Type B pancreatic cell (in vitro differentiated cells): ENCODE measurements at regions not wholly inside any gene's neighbourhood (a gene's known extent, or its start where the extent isn't known, plus 50 kb on each side); places are given as distances from the start of the nearest gene placed in this dataset.

ENCODE experiments used
- DNase-seq: peaks from one replicate; pipeline ENCODE4 v3.0.0; 2021; ENCODE audit warnings: mixed read lengths; ENCODE audit not compliant: unreplicated experiment; ENCODE audit errors: extremely low spot score
- H3K27ac Mint-ChIP-seq: 2 replicates; pipeline ENCODE4 v1.8.0; 2021; ENCODE audit warnings: mild to moderate bottlenecking, mixed read lengths
- H3K27me3 Mint-ChIP-seq: 2 replicates; pipeline ENCODE4 v1.8.0; 2021; ENCODE audit warnings: mixed read lengths
- H3K36me3 Mint-ChIP-seq: 2 replicates; pipeline ENCODE4 v1.8.0; 2021; ENCODE audit warnings: mixed read lengths
- H3K4me1 Mint-ChIP-seq: one replicate; pipeline ENCODE4 v1.8.0; 2021; ENCODE audit warnings: mixed read lengths; ENCODE audit not compliant: unreplicated experiment
- H3K4me3 Mint-ChIP-seq: 2 replicates; pipeline ENCODE4 v1.8.0; 2021; ENCODE audit warnings: mild to moderate bottlenecking, mixed read lengths
- H3K9me3 Mint-ChIP-seq: 2 replicates; pipeline ENCODE4 v1.8.0; 2021; ENCODE audit warnings: mixed read lengths
- TF ChIP-seq, protein P1 (sequence below): fragments of 200-600 bp; sonication (generic); conservative IDR thresholded peaks from 2 replicates; pipeline ENCODE4 v1.5.0; 2021; ENCODE audit warnings: antibody characterized with exemption, mild to moderate bottlenecking

DNA sequence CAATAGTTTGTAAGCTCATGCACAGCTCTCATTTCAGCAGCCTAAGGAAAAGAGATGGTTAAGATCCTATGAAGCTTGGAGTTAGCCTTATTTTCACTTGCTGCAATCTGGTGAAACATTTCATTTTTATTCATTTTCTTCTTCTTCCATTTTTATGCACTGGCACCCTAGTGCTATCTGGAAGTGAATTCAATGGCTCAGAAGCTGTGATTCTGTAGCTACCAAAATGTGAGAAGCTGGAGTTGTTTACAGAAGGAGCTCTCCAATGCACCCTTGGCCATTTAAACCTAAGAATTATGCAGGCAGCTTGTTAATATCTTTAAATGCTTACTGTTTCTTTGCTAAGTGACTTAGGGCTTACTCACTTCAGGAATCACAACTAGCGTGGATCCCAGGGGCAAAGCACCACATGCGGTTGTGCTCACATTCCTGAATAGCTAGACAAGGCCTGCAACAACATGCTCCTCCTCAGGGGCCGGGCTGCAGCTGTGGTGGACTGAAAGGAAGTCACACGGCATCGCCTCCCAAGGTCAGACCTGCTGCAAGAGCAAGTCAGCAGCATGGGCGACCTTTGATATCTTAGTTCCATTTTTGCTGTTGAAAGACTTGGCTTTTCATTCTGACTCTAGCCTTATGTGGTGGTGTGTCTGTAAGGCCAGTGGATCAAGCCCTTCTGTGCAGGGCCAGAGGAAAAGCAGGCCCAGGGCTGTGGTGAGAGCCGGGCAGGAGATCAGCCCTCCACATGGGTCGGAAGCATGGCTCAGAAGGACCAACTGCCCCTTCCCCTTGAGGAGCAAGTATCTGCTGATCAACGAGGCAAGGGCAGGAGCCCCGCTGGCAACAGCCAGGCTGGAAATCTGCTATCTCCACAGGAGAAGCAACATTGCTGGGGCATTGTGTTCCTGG, 91.9 kb upstream of the MBL2 start:
- no peak overlapping the region for H3K27ac Mint-ChIP-seq

DNA sequence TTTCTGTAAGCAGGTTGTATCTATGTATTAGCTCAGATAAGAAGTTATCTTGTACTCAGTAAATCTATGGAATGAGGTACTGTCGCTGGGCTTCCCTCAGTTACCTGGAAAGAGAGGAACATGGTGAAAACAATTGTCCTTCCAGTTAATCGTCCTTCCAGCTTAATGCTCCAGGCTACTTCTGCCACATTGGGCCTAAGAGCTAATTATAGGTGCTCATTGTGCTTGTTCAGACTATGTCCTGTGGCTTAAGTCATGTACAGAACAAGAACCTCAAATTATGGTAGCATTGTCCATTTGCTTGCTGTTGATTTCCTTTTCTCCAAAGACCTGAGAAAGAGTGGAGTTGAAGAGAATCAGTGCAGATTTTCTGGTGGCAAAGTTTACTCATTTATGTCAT, 86.1 kb upstream of the MBL2 start:
- no peak overlapping the region for H3K4me3 Mint-ChIP-seq
- H3K27me3 Mint-ChIP-seq: no peaks in the 10 kb centered on the region
- TF ChIP-seq, protein P1, sequence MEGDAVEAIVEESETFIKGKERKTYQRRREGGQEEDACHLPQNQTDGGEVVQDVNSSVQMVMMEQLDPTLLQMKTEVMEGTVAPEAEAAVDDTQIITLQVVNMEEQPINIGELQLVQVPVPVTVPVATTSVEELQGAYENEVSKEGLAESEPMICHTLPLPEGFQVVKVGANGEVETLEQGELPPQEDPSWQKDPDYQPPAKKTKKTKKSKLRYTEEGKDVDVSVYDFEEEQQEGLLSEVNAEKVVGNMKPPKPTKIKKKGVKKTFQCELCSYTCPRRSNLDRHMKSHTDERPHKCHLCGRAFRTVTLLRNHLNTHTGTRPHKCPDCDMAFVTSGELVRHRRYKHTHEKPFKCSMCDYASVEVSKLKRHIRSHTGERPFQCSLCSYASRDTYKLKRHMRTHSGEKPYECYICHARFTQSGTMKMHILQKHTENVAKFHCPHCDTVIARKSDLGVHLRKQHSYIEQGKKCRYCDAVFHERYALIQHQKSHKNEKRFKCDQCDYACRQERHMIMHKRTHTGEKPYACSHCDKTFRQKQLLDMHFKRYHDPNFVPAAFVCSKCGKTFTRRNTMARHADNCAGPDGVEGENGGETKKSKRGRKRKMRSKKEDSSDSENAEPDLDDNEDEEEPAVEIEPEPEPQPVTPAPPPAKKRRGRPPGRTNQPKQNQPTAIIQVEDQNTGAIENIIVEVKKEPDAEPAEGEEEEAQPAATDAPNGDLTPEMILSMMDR: no peak
- H3K36me3 Mint-ChIP-seq: no peaks in the 10 kb centered on the region
- H3K9me3 Mint-ChIP-seq: no peaks in the 10 kb centered on the region
- DNase-seq: no peak
- H3K27ac Mint-ChIP-seq: no peak overlapping the region
- no peaks in the 10 kb centered on the region for H3K4me1 Mint-ChIP-seq

More for the DNA sequence above, 91.9 kb upstream of the MBL2 start:
- Mint-ChIP-seq H3K4me3 (no peak overlapping the region), H3K27me3 (no peaks in the 10 kb centered on the region), H3K9me3 (peaks cover 5% of the 10 kb centered on the region), H3K36me3 (no peaks in the 10 kb centered on the region), H3K4me1 (no peaks in the 10 kb centered on the region)
- no peak for DNase-seq
- TF ChIP-seq, protein P1: no peak

DNA sequence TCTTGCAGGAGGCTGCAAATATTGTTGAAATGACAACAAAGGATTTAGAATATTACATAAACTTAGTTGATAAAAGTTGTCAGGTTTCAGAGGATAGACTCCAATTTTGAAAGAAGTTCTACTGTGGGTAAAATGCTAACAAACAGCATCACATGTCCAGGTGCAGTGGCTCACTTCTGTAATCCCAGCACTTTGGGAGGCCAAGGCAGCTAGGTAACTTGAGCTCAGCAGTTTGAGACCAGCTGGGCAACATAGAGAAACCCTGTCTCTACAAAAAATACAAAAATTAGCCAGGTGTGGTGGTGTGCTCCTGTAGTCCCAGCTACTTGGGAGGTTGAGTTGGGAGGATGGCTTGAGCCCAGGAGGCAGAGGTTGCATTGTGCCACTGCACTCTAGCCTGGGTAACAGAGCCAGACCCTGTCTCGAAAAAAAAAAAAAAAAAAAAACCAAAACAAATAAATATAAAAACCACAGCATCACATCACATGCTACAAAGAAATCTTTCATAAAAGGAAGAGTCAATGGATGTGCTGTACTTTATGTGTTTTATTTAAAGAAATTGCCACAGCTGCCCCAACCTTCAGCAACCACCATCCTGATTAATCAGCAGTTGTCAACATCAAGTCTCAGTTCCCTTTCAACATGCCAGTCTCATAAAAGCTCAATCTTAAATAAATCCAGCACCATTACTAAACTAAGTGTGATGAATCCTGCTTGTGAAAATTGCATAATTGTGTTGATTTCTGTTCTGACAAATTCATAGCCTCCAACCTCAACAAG, 83.2 kb upstream of the MBL2 start:
- no peak overlapping the region for H3K4me3 Mint-ChIP-seq
- H3K36me3 Mint-ChIP-seq: no peaks in the 10 kb centered on the region
- H3K9me3 Mint-ChIP-seq: no peaks in the 10 kb centered on the region
- TF ChIP-seq, protein P1: no peak
- no peaks in the 10 kb centered on the region for H3K27me3 Mint-ChIP-seq
- H3K27ac Mint-ChIP-seq: no peak overlapping the region
- H3K4me1 Mint-ChIP-seq: no peaks in the 10 kb centered on the region
- no peak for DNase-seq

DNA sequence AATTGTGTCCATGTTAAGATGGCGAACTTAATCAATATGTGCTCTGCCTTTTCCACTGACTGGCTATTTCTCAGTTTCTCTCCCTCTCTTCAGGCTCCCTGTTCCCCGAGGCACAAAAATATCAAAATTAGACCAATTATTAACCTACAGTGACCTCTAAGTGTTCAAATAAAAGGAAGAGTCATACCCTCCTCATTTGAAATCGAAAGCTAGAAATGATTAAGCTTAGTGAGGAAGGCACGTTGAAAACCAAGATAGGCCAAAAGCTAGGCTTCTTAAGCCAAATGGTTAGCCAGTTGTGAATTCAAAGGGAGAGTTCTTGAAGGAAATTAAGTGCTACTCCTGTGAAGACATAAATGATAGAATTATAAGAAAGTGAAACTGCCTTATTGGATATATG, 81.1 kb upstream of the MBL2 start:
- Mint-ChIP-seq H3K4me1 (no peaks in the 10 kb centered on the region), H3K27me3 (no peaks in the 10 kb centered on the region), H3K36me3 (no peaks in the 10 kb centered on the region), H3K4me3 (no peak overlapping the region), H3K9me3 (no peaks in the 10 kb centered on the region), H3K27ac (no peak overlapping the region)
- TF ChIP-seq, protein P1: no peak
- DNase-seq: no peak

DNA sequence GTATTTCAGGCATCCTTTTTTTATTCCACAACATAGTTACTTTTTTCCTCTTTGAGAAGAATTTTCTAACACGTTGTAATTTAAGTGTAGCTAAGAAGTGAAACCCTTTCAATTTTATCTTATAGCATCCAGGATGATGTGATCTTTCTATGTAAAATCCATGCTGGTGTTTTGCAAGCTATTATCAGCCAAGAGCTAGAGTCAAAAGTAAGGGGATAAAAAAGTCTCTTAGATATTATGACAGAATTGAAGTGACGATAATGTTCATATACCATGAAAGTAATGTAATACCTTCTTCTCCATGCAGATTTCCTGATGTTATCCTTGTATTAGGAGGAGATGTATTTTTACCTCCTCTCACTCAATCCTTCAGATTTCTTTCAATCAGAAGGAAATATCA, 64.2 kb upstream of the MBL2 start:
- no peaks in the 10 kb centered on the region for H3K36me3 Mint-ChIP-seq
- TF ChIP-seq, protein P1: no peak
- no peaks in the 10 kb centered on the region for H3K4me1 Mint-ChIP-seq
- no peaks in the 10 kb centered on the region for H3K9me3 Mint-ChIP-seq
- H3K27me3 Mint-ChIP-seq: no peaks in the 10 kb centered on the region
- H3K27ac Mint-ChIP-seq: no peak overlapping the region
- DNase-seq: no peak
- H3K4me3 Mint-ChIP-seq: no peak overlapping the region
